ENCODE measurements at regions not wholly inside any gene's neighbourhood (a gene's known extent, or its start where the extent isn't known, plus 50 kb on each side); places are given as distances from the start of the nearest gene placed in this dataset.
"Not testable (repeated sequence)": the region's sequence is repeated elsewhere in the genome, so short reads cannot be mapped to it uniquely, and the experiment has no call there.

DNA sequence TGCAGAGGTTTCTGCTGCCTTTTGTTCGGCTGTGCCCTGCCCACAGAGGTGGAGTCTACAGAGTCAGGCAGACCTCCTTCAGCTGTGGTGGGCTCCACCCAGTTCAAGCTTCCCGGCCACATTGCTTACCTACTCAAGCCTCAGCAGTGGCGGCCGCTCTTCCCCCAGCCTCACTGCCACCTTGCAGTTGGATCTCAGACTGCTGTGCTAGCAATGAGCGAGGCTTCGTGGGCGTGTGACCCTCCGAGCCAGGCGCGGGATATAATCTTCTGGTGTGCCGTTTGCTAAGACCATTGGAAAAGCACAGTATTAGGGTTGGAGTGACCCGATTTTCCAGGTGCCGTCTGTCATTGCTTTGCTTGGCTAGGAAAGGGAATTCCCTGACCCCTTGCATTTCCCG, 82.4 kb upstream of the ZC4H2 start:
- H3K27ac ChIP-seq (ENCODE audit: low read length); POLR2A ChIA-PET; CTCF ChIA-PET; H3K27ac Mint-ChIP-seq; H3K4me1 Mint-ChIP-seq; H3K4me3 Mint-ChIP-seq; DNase-seq; ATAC-seq (replicated peaks in 1 of 4); H3K9me3 Mint-ChIP-seq; H3K27me3 ChIP-seq (replicated peaks in 1 of 2; ENCODE audit: control insufficient read depth in 2 of 2, extremely low read depth in 1 of 2, insufficient read depth in 2 of 2, low read length in 1 of 2); H3K9me3 ChIP-seq; H3K36me3 ChIP-seq (ENCODE audit: control insufficient read depth in 2 of 2, extremely low read depth in 1 of 2, insufficient read depth in 1 of 2, low read length in 1 of 2); H3K4me1 ChIP-seq (ENCODE audit: control insufficient read depth in 1 of 2, extremely low read depth in 1 of 2, insufficient read depth in 2 of 2, low read length in 2 of 2); H3K27me3 Mint-ChIP-seq; H3K4me3 ChIP-seq (ENCODE audit: control insufficient read depth in 1 of 2, extremely low read depth in 1 of 2, low read length in 1 of 2): not testable (repeated sequence)
- 93% methylated on average over 8 of the region's 14 CpGs for WGBS (ENCODE audit: insufficient coverage)
- H3K36me3 Mint-ChIP-seq: peaks cover 76% of the 10 kb centered on the region

DNA sequence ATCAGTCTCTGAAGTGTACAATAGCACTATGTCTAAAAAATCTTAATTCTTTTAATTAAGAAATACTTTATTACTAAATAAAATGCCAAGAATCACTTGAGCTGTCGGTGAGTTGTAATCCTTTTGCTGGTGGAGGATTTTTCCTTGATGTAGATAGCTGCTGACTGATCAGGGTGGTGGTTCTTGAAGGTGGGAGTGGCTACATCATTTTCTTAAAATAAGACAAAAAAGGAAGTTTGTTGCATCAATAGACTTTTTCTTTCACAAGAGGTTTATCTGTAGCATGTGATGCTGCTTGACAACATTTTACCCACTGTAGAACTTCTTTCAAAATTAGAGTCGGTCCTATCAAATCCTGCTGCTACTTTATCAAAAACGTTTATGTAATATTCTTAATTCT, 68.8 kb upstream of the ZC4H2 start:
- Mint-ChIP-seq H3K4me1 (peaks cover 7 to 17% (median 7%) of the 10 kb centered on the region in 3 donors), H3K27ac (no peak overlapping the region), H3K4me3 (no peak overlapping the region), H3K9me3 (peaks cover 0 to 15% (median 13%) of the 10 kb centered on the region in 3 donors), H3K27me3 (peaks cover 0 to 3% of the 10 kb centered on the region in 2 donors), H3K36me3 (peaks cover 38% of the 10 kb centered on the region)
- no CpG with 5 or more reads among the region's 3 CpGs for WGBS (ENCODE audit: insufficient coverage)
- Histone ChIP-seq H3K27me3 (replicated peaks in 1 of 2; ENCODE audit: control insufficient read depth in 2 of 2, extremely low read depth in 1 of 2, insufficient read depth in 2 of 2, low read length in 1 of 2) (no peaks in the 10 kb centered on the region), H3K27ac (ENCODE audit: low read length) (no peak overlapping the region), H3K9me3 (no peaks in the 10 kb centered on the region), H3K4me3 (ENCODE audit: control insufficient read depth in 1 of 2, extremely low read depth in 1 of 2, low read length in 1 of 2) (no peak overlapping the region), H3K4me1 (ENCODE audit: control insufficient read depth in 1 of 2, extremely low read depth in 1 of 2, insufficient read depth in 2 of 2, low read length in 2 of 2) (no peaks in the 10 kb centered on the region), H3K36me3 (ENCODE audit: control insufficient read depth in 2 of 2, extremely low read depth in 1 of 2, insufficient read depth in 1 of 2, low read length in 1 of 2) (no peaks in the 10 kb centered on the region)
- ChIA-PET CTCF (no interaction called here), POLR2A (no interaction called here)
- no peak for DNase-seq
- ATAC-seq (replicated peaks in 1 of 4): no peak

DNA sequence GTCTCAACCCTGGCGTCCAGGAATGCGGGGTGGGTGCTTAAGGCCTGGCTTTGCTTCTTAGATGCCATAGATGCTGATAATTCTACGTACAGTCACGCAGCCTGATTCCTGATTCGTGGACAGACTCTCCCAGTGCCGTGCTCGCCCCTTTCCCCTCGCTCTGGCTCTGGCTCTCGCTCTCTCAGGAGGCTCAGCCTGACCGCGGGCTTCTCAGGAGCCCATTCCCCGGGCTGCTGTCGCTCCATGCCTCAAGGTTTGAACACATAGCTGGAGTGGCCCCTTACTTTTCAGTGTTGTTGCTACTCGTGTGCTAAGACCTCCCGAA, 59.2 kb upstream of the ZC4H2 start:
- DNase-seq: peak in 2 of 35 experiments; percentile 0
- CTCF ChIA-PET: interaction anchor here in 1 of 2 donors (1.2 kb wide), 1 partner anchor 60 kb away, joined by 3 read pairs; no protein-coding TSS in a partner anchor
- peak overlapping the region; percentile 72 to 80 for H3K4me3 ChIP-seq (ENCODE audit: control insufficient read depth in 1 of 2, extremely low read depth in 1 of 2, low read length in 1 of 2)
- Mint-ChIP-seq H3K4me1 (peaks cover 11 to 33% (median 32%) of the 10 kb centered on the region in 3 donors), H3K27ac (peak overlapping the region; percentile 92 to 94), H3K4me3 (peak overlapping the region; percentile 85 to 93 (median 88)), H3K36me3 (no peaks in the 10 kb centered on the region), H3K9me3 (no peaks in the 10 kb centered on the region), H3K27me3 (no peaks in the 10 kb centered on the region)
- POLR2A ChIA-PET: no interaction called here
- no peaks in the 10 kb centered on the region for H3K27me3 ChIP-seq (replicated peaks in 1 of 2; ENCODE audit: control insufficient read depth in 2 of 2, extremely low read depth in 1 of 2, insufficient read depth in 2 of 2, low read length in 1 of 2)
- peaks cover 2 to 8% of the 10 kb centered on the region in 2 experiments for H3K4me1 ChIP-seq (ENCODE audit: control insufficient read depth in 1 of 2, extremely low read depth in 1 of 2, insufficient read depth in 2 of 2, low read length in 2 of 2)
- ATAC-seq (replicated peaks in 1 of 4): peak; percentile 16 to 31 (median 24)
- 6% methylated on average over 6 of the region's 15 CpGs for WGBS (ENCODE audit: insufficient coverage)
- peak overlapping the region; percentile 74 for H3K27ac ChIP-seq (ENCODE audit: low read length)
- H3K36me3 ChIP-seq (ENCODE audit: control insufficient read depth in 2 of 2, extremely low read depth in 1 of 2, insufficient read depth in 1 of 2, low read length in 1 of 2): no peaks in the 10 kb centered on the region
- H3K9me3 ChIP-seq: no peaks in the 10 kb centered on the region

DNA sequence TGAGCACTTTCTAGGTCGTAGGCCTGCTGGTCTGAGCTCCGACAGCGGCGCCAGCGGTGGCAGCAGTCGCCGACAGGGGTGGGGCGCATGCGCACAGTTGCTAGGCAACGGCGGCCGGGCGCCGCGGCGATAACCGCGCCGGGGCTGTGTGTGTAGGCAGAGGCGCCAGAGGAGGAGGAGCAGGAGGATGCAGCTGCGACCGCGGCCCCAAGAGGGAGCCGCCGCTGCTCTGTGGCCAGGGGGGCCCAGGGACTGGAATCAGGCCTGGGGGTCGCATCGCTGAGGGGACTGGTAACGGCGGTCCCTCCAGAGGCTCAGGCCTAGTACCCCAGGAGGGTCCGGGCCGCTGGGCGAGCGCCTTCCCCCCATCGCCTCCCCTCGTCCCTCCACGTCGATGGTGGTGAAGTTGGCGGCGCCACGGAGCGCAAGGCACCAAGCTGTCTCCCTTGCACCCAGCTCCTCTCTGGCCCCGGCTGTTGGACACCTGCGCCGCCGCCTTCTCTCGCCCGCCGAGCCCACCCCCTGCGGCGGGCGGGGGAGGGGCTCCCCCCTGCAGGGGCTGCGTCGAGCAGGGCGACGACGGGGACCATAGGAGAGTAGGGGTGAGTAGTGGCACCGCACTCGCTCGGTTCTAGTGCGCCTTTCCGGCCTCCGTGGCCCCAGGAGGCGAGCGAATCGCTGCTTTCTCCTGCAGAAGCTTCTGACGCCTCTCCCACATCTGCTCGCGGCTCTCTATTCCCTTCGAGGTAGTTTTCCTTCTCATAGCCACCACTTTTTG, 58.6 kb upstream of the ZC4H2 start, which contains the start of gene ZC3H12B:
Gene ZC3H12B (plus strand): TSS at position 159 of the 778 bp plus-strand sequence.
- peaks cover 11 to 33% (median 32%) of the 10 kb centered on the region in 3 donors for H3K4me1 Mint-ChIP-seq
- POLR2A ChIA-PET: no interaction called here
- H3K4me3 Mint-ChIP-seq: peak within 1 kb of the TSS; percentile 85 to 93 (median 88)
- 0% methylated on average over 11 of the region's 69 CpGs for WGBS (ENCODE audit: insufficient coverage)
- Histone ChIP-seq H3K9me3 (no peaks in the 10 kb centered on the region), H3K4me1 (ENCODE audit: control insufficient read depth in 1 of 2, extremely low read depth in 1 of 2, insufficient read depth in 2 of 2, low read length in 2 of 2) (peaks cover 2 to 8% of the 10 kb centered on the region in 2 experiments), H3K36me3 (ENCODE audit: control insufficient read depth in 2 of 2, extremely low read depth in 1 of 2, insufficient read depth in 1 of 2, low read length in 1 of 2) (no peaks in the 10 kb centered on the region), H3K27me3 (replicated peaks in 1 of 2; ENCODE audit: control insufficient read depth in 2 of 2, extremely low read depth in 1 of 2, insufficient read depth in 2 of 2, low read length in 1 of 2) (no peaks in the 10 kb centered on the region), H3K4me3 (ENCODE audit: control insufficient read depth in 1 of 2, extremely low read depth in 1 of 2, low read length in 1 of 2) (peak within 1 kb of the TSS; percentile 72 to 80), H3K27ac (ENCODE audit: low read length) (peak within 1 kb of the TSS; percentile 78)
- peak; percentile 91 to 93 (median 92) for ATAC-seq (replicated peaks in 1 of 4)
- CTCF ChIA-PET: interaction anchor here in 1 of 2 donors (0.6 to 1.2 kb wide), 4 partner anchors 60 to 1694 kb away, joined by 3 to 4 read pairs (median 3); no protein-coding TSS in a partner anchor
- peak within 1 kb of the TSS; percentile 92 to 95 for H3K27ac Mint-ChIP-seq
- H3K9me3 Mint-ChIP-seq: no peaks in the 10 kb centered on the region
- H3K27me3 Mint-ChIP-seq: no peaks in the 10 kb centered on the region
- H3K36me3 Mint-ChIP-seq: no peaks in the 10 kb centered on the region
- peak; percentile 58 to 86 (median 78) for DNase-seq

DNA sequence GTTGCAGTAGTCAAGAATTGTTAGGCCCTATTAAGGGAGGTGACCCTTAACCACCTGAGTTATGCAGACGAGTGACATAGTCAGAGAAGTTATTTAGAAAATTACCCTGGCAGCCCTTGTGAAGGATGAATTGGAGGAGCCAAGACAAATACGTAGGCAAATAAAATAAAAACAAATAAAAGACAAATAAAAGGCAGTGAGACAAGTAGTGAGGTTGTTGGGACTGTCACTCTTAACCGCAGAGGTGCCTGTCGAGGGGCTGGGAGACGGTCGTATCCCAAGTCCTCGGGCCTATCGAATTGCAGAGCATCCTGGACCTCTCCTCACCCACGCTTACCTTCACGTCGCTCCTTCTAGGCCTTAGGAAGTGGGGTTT, 58.0 kb upstream of the ZC4H2 start:
- no peak for DNase-seq
- POLR2A ChIA-PET: interaction anchor here (0.6 to 1.0 kb wide), 2 partner anchors 15 to 58 kb away, joined by 5 to 7 read pairs; partner anchors contain the start of gene ZC4H2 (in 1 of the 2)
- Histone ChIP-seq H3K27ac (ENCODE audit: low read length) (peak overlapping the region; percentile 78), H3K27me3 (replicated peaks in 1 of 2; ENCODE audit: control insufficient read depth in 2 of 2, extremely low read depth in 1 of 2, insufficient read depth in 2 of 2, low read length in 1 of 2) (no peaks in the 10 kb centered on the region), H3K36me3 (ENCODE audit: control insufficient read depth in 2 of 2, extremely low read depth in 1 of 2, insufficient read depth in 1 of 2, low read length in 1 of 2) (no peaks in the 10 kb centered on the region), H3K9me3 (no peaks in the 10 kb centered on the region), H3K4me3 (ENCODE audit: control insufficient read depth in 1 of 2, extremely low read depth in 1 of 2, low read length in 1 of 2) (peak overlapping the region; percentile 72 to 80), H3K4me1 (ENCODE audit: control insufficient read depth in 1 of 2, extremely low read depth in 1 of 2, insufficient read depth in 2 of 2, low read length in 2 of 2) (peaks cover 2 to 8% of the 10 kb centered on the region in 2 experiments)
- Mint-ChIP-seq H3K4me1 (peaks cover 11 to 32% (median 31%) of the 10 kb centered on the region in 3 donors), H3K27me3 (peaks cover 0 to 2% of the 10 kb centered on the region in 2 donors), H3K4me3 (peak overlapping the region; percentile 85 to 90 (median 88)), H3K27ac (peak overlapping the region; percentile 92 to 95), H3K36me3 (peaks cover 5% of the 10 kb centered on the region), H3K9me3 (no peaks in the 10 kb centered on the region)
- CTCF ChIA-PET: interaction anchor here in 1 of 2 donors (0.6 to 1.2 kb wide), 6 partner anchors 59 to 1694 kb away, joined by 3 to 5 read pairs (median 3); no protein-coding TSS in a partner anchor
- no CpG with 5 or more reads among the region's 11 CpGs for WGBS (ENCODE audit: insufficient coverage)
- no peak for ATAC-seq (replicated peaks in 1 of 4)
